Prostate gland (tissue), 2 donors: ENCODE measurements at regions not wholly inside any gene's neighbourhood (a gene's known extent, or its start where the extent isn't known, plus 50 kb on each side); places are given as distances from the start of the nearest gene placed in this dataset.

Source experiments
- DNase-seq: peaks from one replicate; pipeline ENCODE4 v3.0.0-alpha.2; 2019; ENCODE audit warnings: low spot score
- H3K27ac ChIP-seq, 2 donors: fragments of 200-600 bp; sonication (generic); 2 replicates each; pipeline ENCODE4 v1.5.1; 2017 to 2019
- H3K27me3 ChIP-seq: fragments of 200-600 bp; sonication (generic); replicated peaks from 2 replicates; pipeline ENCODE4 v1.5.1; 2019; ENCODE audit not compliant: insufficient read depth
- H3K36me3 ChIP-seq, 2 donors: fragments of 200-600 bp; sonication (generic); 1 replicate in 1 of 2; 2 replicates in 1 of 2; pipeline versions ENCODE4 v1.5.1 to v1.8.1; 2017 to 2019
- H3K4me1 ChIP-seq: fragments of 200-600 bp; sonication (generic); replicated peaks from 2 replicates; pipeline ENCODE4 v1.5.1; 2019
- H3K4me3 ChIP-seq, 2 donors: fragments of 200-600 bp; sonication (generic); 2 replicates each; pipeline ENCODE4 v1.5.1; 2017 to 2019
- H3K9me3 ChIP-seq: fragments of 200-600 bp; sonication (generic); 2 replicates; pipeline ENCODE4 v1.5.1; 2017
- CTCF ChIP-seq, 4 experiments: fragments of 200-600 bp in 2 of 4; fragments of 450-650 bp in 2 of 4; sonication (generic) in 2 of 4; IDR thresholded peaks; 1 replicate in 3 of 4; 2 replicates in 1 of 4; pipeline ENCODE4 v1.5.1; 2016 to 2019; ENCODE audit warnings: antibody characterized with exemption in 4 of 4, mild to moderate bottlenecking in 2 of 4, moderate library complexity in 2 of 4
- POLR2A ChIP-seq: fragments of 450-650 bp; IDR thresholded peaks from one replicate; pipeline ENCODE4 v1.6.1; 2016; ENCODE audit warnings: antibody characterized with exemption, mild to moderate bottlenecking
- POLR2AphosphoS5 ChIP-seq: sonication (generic); formaldehyde crosslinking; IDR thresholded peaks from one replicate; pipeline ENCODE4 v1.6.1; 2017; ENCODE audit warnings: antibody characterized with exemption
- WGBS: methylation state at CpG from one replicate; pipeline ENCODE4 v1.1.5; 2018; 5-methylcytosine and 5-hydroxymethylcytosine counted together
- intact Hi-C: fragments of 100-400 bp; cut with DNase I; formaldehyde crosslinking; loops from one replicate; pipeline ENCODE4 v1.14.2; 2022

- no peaks in the 10 kb centered on the region for H3K4me1 ChIP-seq
- intact Hi-C loops, result no loop called here
- H3K36me3 ChIP-seq, result no peaks in the 10 kb centered on the region
- H3K4me3 ChIP-seq, result no peak overlapping the region
- no peaks in the 10 kb centered on the region for H3K9me3 ChIP-seq
- TF ChIP-seq POLR2A (no peak), CTCF (IDR thresholded peaks at IDR 0.05) (no peak), POLR2AphosphoS5 (no peak)
- no peak overlapping the region for H3K27ac ChIP-seq
- no peaks in the 10 kb centered on the region for H3K27me3 ChIP-seq
- DNase-seq, result no peak
- 46% methylated on average over 1 of the region's 1 CpG for WGBS
These were observed 257.4 kb upstream of the DDI1 start for GRCh38 chr11:103779054-103779453.

GRCh38 chr11:103789952-103790351 is 246.5 kb upstream of the DDI1 start:
- TF ChIP-seq POLR2AphosphoS5 (no peak), CTCF (IDR thresholded peaks at IDR 0.05) (no peak)
- H3K9me3 ChIP-seq, result no peaks in the 10 kb centered on the region

GRCh38 chr11:103792981-103793468 is 243.4 kb upstream of the DDI1 start:
- H3K27ac ChIP-seq, result no peak overlapping the region
- intact Hi-C loops, result no loop called here
- H3K9me3 ChIP-seq, result no peaks in the 10 kb centered on the region
- H3K4me3 ChIP-seq, result no peak overlapping the region
- TF ChIP-seq CTCF (IDR thresholded peaks at IDR 0.05) (no peak), POLR2A (no peak), POLR2AphosphoS5 (no peak)
- no peaks in the 10 kb centered on the region for H3K4me1 ChIP-seq
- no peaks in the 10 kb centered on the region for H3K36me3 ChIP-seq
- no peak for DNase-seq
- no peaks in the 10 kb centered on the region for H3K27me3 ChIP-seq
- 94% methylated on average over 1 of the region's 1 CpG for WGBS

More at GRCh38 chr11:103789952-103790351, 246.5 kb upstream of the DDI1 start:
- Histone ChIP-seq H3K27me3 (no peaks in the 10 kb centered on the region), H3K4me1 (no peaks in the 10 kb centered on the region), H3K4me3 (no peak overlapping the region), H3K27ac (no peak overlapping the region), H3K36me3 (no peaks in the 10 kb centered on the region)
- no peak for DNase-seq
- intact Hi-C loops, result no loop called here

GRCh38 chr11:103794262-103794661 is 242.2 kb upstream of the DDI1 start:
- Histone ChIP-seq H3K27me3 (no peaks in the 10 kb centered on the region), H3K9me3 (no peaks in the 10 kb centered on the region), H3K4me3 (no peak overlapping the region), H3K27ac (no peak overlapping the region), H3K36me3 (no peaks in the 10 kb centered on the region), H3K4me1 (no peaks in the 10 kb centered on the region)
- DNase-seq, result no peak
- intact Hi-C loops, result no loop called here
- WGBS, result 62% methylated on average over 2 of the region's 2 CpGs
- TF ChIP-seq POLR2A (no peak), CTCF (IDR thresholded peaks at IDR 0.05) (no peak), POLR2AphosphoS5 (no peak)

- H3K36me3 ChIP-seq, result no peaks in the 10 kb centered on the region
- 33% methylated on average over 1 of the region's 1 CpG for WGBS
- H3K4me3 ChIP-seq, result no peak overlapping the region
- H3K27me3 ChIP-seq, result no peaks in the 10 kb centered on the region
- no peak for DNase-seq
- intact Hi-C loops, result no loop called here
- no peaks in the 10 kb centered on the region for H3K4me1 ChIP-seq
- H3K9me3 ChIP-seq, result no peaks in the 10 kb centered on the region
- H3K27ac ChIP-seq, result no peak overlapping the region
- no peak for TF ChIP-seq POLR2A
- TF ChIP-seq POLR2AphosphoS5, result no peak
- TF ChIP-seq CTCF (IDR thresholded peaks at IDR 0.05), result no peak
These were observed 238.4 kb upstream of the DDI1 start for GRCh38 chr11:103798026-103798425.
